ENCODE measurements at regions not wholly inside any gene's neighbourhood (a gene's known extent, or its start where the extent isn't known, plus 50 kb on each side); places are given as distances from the start of the nearest gene placed in this dataset.
"Not testable (repeated sequence)": the region's sequence is repeated elsewhere in the genome, so short reads cannot be mapped to it uniquely, and the experiment has no call there.

- no peaks in the 10 kb centered on the region for H3K36me3 ChIP-seq (ENCODE audit: insufficient read depth, low read length)
- H3K9me3 ChIP-seq (ENCODE audit: control insufficient read depth, insufficient read depth, low read length): peaks cover 4% of the 10 kb centered on the region; the same call in 1 of the 2 replicates
Observed at GRCh38 chr4:94063084-94063483, 144.6 kb upstream of the SMARCAD1 start.

GRCh38 chr4:94068753-94069719 lies 138.6 kb upstream of the SMARCAD1 start:
- peaks cover 4% of the 10 kb centered on the region; the same call in 1 of the 2 replicates for H3K9me3 ChIP-seq (ENCODE audit: control insufficient read depth, insufficient read depth, low read length)
- H3K36me3 ChIP-seq (ENCODE audit: insufficient read depth, low read length): no peaks in the 10 kb centered on the region
- H3K9ac ChIP-seq (ENCODE audit: low read depth, low read length): no peak overlapping the region
- peaks cover 10% of the 10 kb centered on the region for H3K4me1 ChIP-seq (ENCODE audit: insufficient read depth, low read length)

More at GRCh38 chr4:94063084-94063483, 144.6 kb upstream of the SMARCAD1 start:
- H3K4me1 ChIP-seq (ENCODE audit: insufficient read depth, low read length): peaks cover 10% of the 10 kb centered on the region; the same call in 1 of the 2 replicates
- no peak overlapping the region for H3K9ac ChIP-seq (ENCODE audit: low read depth, low read length)

GRCh38 chr4:94076498-94076897 lies 131.2 kb upstream of the SMARCAD1 start:
- no peak overlapping the region for H3K9ac ChIP-seq (ENCODE audit: low read depth, low read length)
- peaks cover 7% of the 10 kb centered on the region for H3K9me3 ChIP-seq (ENCODE audit: control insufficient read depth, insufficient read depth, low read length)
- no peaks in the 10 kb centered on the region for H3K4me1 ChIP-seq (ENCODE audit: insufficient read depth, low read length)
- H3K36me3 ChIP-seq (ENCODE audit: insufficient read depth, low read length): no peaks in the 10 kb centered on the region

- Histone ChIP-seq H3K9me3 (ENCODE audit: control insufficient read depth, insufficient read depth, low read length) (peaks cover 18% of the 10 kb centered on the region), H3K36me3 (ENCODE audit: insufficient read depth, low read length) (no peaks in the 10 kb centered on the region; the same call in 1 of the 2 replicates), H3K4me1 (ENCODE audit: insufficient read depth, low read length) (no peaks in the 10 kb centered on the region), H3K9ac (ENCODE audit: low read depth, low read length) (no peak overlapping the region)
Observed at GRCh38 chr4:94084155-94084554, 123.5 kb upstream of the SMARCAD1 start.

- H3K9ac ChIP-seq (ENCODE audit: low read depth, low read length); H3K4me1 ChIP-seq (ENCODE audit: insufficient read depth, low read length); H3K9me3 ChIP-seq (ENCODE audit: control insufficient read depth, insufficient read depth, low read length); H3K36me3 ChIP-seq (ENCODE audit: insufficient read depth, low read length): not testable (repeated sequence)
Observed at GRCh38 chr4:94099141-94099540, 108.5 kb upstream of the SMARCAD1 start.

GRCh38 chr4:94112644-94113043 lies 95.0 kb upstream of the SMARCAD1 start:
- Histone ChIP-seq H3K9me3 (ENCODE audit: control insufficient read depth, insufficient read depth, low read length) (no peaks in the 10 kb centered on the region), H3K4me1 (ENCODE audit: insufficient read depth, low read length) (peaks cover 5% of the 10 kb centered on the region), H3K9ac (ENCODE audit: low read depth, low read length) (no peak overlapping the region), H3K36me3 (ENCODE audit: insufficient read depth, low read length) (no peaks in the 10 kb centered on the region)

- no peaks in the 10 kb centered on the region for H3K36me3 ChIP-seq (ENCODE audit: insufficient read depth, low read length)
- H3K4me1 ChIP-seq (ENCODE audit: insufficient read depth, low read length): peaks cover 7% of the 10 kb centered on the region
- no peaks in the 10 kb centered on the region for H3K9me3 ChIP-seq (ENCODE audit: control insufficient read depth, insufficient read depth, low read length)
- H3K9ac ChIP-seq (ENCODE audit: low read depth, low read length): no peak overlapping the region
Observed at GRCh38 chr4:94115687-94116086, 92.0 kb upstream of the SMARCAD1 start.

GRCh38 chr4:94116842-94117241 lies 90.8 kb upstream of the SMARCAD1 start:
- Histone ChIP-seq H3K4me1 (ENCODE audit: insufficient read depth, low read length) (peaks cover 7% of the 10 kb centered on the region), H3K36me3 (ENCODE audit: insufficient read depth, low read length) (no peaks in the 10 kb centered on the region), H3K9ac (ENCODE audit: low read depth, low read length) (no peak overlapping the region), H3K9me3 (ENCODE audit: control insufficient read depth, insufficient read depth, low read length) (no peaks in the 10 kb centered on the region)

GRCh38 chr4:94126669-94127068 lies 81.0 kb upstream of the SMARCAD1 start:
- Histone ChIP-seq H3K36me3 (ENCODE audit: insufficient read depth, low read length) (no peaks in the 10 kb centered on the region), H3K9ac (ENCODE audit: low read depth, low read length) (no peak overlapping the region), H3K9me3 (ENCODE audit: control insufficient read depth, insufficient read depth, low read length) (no peaks in the 10 kb centered on the region), H3K4me1 (ENCODE audit: insufficient read depth, low read length) (no peaks in the 10 kb centered on the region)

- Histone ChIP-seq H3K36me3 (ENCODE audit: insufficient read depth, low read length) (no peaks in the 10 kb centered on the region), H3K9ac (ENCODE audit: low read depth, low read length) (no peak overlapping the region), H3K9me3 (ENCODE audit: control insufficient read depth, insufficient read depth, low read length) (peaks cover 3% of the 10 kb centered on the region; the same call in 1 of the 2 replicates), H3K4me1 (ENCODE audit: insufficient read depth, low read length) (no peaks in the 10 kb centered on the region)
Observed at GRCh38 chr4:94127707-94128328, 79.8 kb upstream of the SMARCAD1 start.

- H3K9me3 ChIP-seq (ENCODE audit: control insufficient read depth, insufficient read depth, low read length): peaks cover 3% of the 10 kb centered on the region; the same call in 1 of the 2 replicates
- H3K4me1 ChIP-seq (ENCODE audit: insufficient read depth, low read length): no peaks in the 10 kb centered on the region
- H3K36me3 ChIP-seq (ENCODE audit: insufficient read depth, low read length): no peaks in the 10 kb centered on the region
- H3K9ac ChIP-seq (ENCODE audit: low read depth, low read length): no peak overlapping the region
Observed at GRCh38 chr4:94131212-94131611, 76.5 kb upstream of the SMARCAD1 start.

- Histone ChIP-seq H3K9ac (ENCODE audit: low read depth, low read length) (no peak overlapping the region), H3K4me1 (ENCODE audit: insufficient read depth, low read length) (no peaks in the 10 kb centered on the region), H3K36me3 (ENCODE audit: insufficient read depth, low read length) (no peaks in the 10 kb centered on the region), H3K9me3 (ENCODE audit: control insufficient read depth, insufficient read depth, low read length) (peaks cover 3% of the 10 kb centered on the region; the same call in 1 of the 2 replicates)
Observed at GRCh38 chr4:94135701-94136100, 72.0 kb upstream of the SMARCAD1 start.

GRCh38 chr4:94139931-94140612 lies 67.6 kb upstream of the SMARCAD1 start:
- Histone ChIP-seq H3K4me1 (ENCODE audit: insufficient read depth, low read length) (no peaks in the 10 kb centered on the region), H3K36me3 (ENCODE audit: insufficient read depth, low read length) (no peaks in the 10 kb centered on the region), H3K9ac (ENCODE audit: low read depth, low read length) (no peak overlapping the region), H3K9me3 (ENCODE audit: control insufficient read depth, insufficient read depth, low read length) (no peaks in the 10 kb centered on the region)

GRCh38 chr4:94141001-94141400 lies 66.7 kb upstream of the SMARCAD1 start:
- no peaks in the 10 kb centered on the region for H3K4me1 ChIP-seq (ENCODE audit: insufficient read depth, low read length)
- no peaks in the 10 kb centered on the region for H3K9me3 ChIP-seq (ENCODE audit: control insufficient read depth, insufficient read depth, low read length)
- H3K36me3 ChIP-seq (ENCODE audit: insufficient read depth, low read length): no peaks in the 10 kb centered on the region
- no peak overlapping the region for H3K9ac ChIP-seq (ENCODE audit: low read depth, low read length)
